ENCODE measurements at regions not wholly inside any gene's neighbourhood (a gene's known extent, or its start where the extent isn't known, plus 50 kb on each side); places are given as distances from the start of the nearest gene placed in this dataset.

DNA sequence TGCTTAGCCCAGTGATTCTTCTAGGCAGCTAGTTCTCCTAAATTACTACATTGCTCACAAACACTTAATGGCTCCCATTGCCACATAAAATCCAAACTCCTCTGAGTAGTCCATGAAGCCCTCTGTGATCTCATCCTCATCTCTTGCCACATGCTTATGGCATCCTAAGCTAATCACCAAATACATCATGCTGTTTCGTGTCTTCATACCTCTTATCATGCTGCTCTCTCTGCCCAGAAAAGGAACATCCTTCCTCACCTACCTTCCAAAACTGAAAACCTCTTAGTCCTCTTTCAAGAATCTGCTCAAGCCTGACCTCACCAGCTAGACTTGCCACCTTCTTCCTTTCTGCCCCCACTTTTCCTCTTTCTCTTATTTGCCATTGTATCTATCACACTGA lies 108.5 kb downstream of the DUSP6 start:
- TF ChIP-seq, protein P1, sequence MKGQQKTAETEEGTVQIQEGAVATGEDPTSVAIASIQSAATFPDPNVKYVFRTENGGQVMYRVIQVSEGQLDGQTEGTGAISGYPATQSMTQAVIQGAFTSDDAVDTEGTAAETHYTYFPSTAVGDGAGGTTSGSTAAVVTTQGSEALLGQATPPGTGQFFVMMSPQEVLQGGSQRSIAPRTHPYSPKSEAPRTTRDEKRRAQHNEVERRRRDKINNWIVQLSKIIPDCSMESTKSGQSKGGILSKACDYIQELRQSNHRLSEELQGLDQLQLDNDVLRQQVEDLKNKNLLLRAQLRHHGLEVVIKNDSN (IDR thresholded peaks at IDR 0.05): no peak
- no peak for TF ChIP-seq YY1 (IDR thresholded peaks at IDR 0.05; ENCODE audit: low read depth)
- TF ChIP-seq, protein P2, sequence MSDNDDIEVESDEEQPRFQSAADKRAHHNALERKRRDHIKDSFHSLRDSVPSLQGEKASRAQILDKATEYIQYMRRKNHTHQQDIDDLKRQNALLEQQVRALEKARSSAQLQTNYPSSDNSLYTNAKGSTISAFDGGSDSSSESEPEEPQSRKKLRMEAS (IDR thresholded peaks at IDR 0.05): no peak
- TF ChIP-seq FOXM1 (IDR thresholded peaks at IDR 0.05; ENCODE audit: borderline replicate concordance, low read depth): no peak
- TF ChIP-seq EP300 (IDR thresholded peaks at IDR 0.05; ENCODE audit: borderline replicate concordance): no peak
- TF ChIP-seq RAD21 (IDR thresholded peaks at IDR 0.05; ENCODE audit: low read depth): no peak
- no peak for TF ChIP-seq TCF12 (IDR thresholded peaks at IDR 0.05; ENCODE audit: low read depth)
- TF ChIP-seq, protein P3, sequence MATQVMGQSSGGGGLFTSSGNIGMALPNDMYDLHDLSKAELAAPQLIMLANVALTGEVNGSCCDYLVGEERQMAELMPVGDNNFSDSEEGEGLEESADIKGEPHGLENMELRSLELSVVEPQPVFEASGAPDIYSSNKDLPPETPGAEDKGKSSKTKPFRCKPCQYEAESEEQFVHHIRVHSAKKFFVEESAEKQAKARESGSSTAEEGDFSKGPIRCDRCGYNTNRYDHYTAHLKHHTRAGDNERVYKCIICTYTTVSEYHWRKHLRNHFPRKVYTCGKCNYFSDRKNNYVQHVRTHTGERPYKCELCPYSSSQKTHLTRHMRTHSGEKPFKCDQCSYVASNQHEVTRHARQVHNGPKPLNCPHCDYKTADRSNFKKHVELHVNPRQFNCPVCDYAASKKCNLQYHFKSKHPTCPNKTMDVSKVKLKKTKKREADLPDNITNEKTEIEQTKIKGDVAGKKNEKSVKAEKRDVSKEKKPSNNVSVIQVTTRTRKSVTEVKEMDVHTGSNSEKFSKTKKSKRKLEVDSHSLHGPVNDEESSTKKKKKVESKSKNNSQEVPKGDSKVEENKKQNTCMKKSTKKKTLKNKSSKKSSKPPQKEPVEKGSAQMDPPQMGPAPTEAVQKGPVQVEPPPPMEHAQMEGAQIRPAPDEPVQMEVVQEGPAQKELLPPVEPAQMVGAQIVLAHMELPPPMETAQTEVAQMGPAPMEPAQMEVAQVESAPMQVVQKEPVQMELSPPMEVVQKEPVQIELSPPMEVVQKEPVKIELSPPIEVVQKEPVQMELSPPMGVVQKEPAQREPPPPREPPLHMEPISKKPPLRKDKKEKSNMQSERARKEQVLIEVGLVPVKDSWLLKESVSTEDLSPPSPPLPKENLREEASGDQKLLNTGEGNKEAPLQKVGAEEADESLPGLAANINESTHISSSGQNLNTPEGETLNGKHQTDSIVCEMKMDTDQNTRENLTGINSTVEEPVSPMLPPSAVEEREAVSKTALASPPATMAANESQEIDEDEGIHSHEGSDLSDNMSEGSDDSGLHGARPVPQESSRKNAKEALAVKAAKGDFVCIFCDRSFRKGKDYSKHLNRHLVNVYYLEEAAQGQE (IDR thresholded peaks at IDR 0.05; ENCODE audit: low read depth): no peak
- no peak for TF ChIP-seq CEBPB (IDR thresholded peaks at IDR 0.05)
- TF ChIP-seq TAF1 (IDR thresholded peaks at IDR 0.05; ENCODE audit: low read depth): no peak
- TF ChIP-seq ZBTB7A (IDR thresholded peaks at IDR 0.05; ENCODE audit: low read depth): no peak
- no peak for TF ChIP-seq EGR1 (IDR thresholded peaks at IDR 0.05)
- TF ChIP-seq CREB1 (IDR thresholded peaks at IDR 0.05; ENCODE audit: low read depth): no peak
